Fibroblast of skin of back (primary cell): ENCODE measurements at regions not wholly inside any gene's neighbourhood (a gene's known extent, or its start where the extent isn't known, plus 50 kb on each side); places are given as distances from the start of the nearest gene placed in this dataset.
"Not testable (repeated sequence)": the region's sequence is repeated elsewhere in the genome, so short reads cannot be mapped to it uniquely, and the experiment has no call there.

Source experiments
- DNase-seq: peaks from one replicate; pipeline ENCODE4 v3.0.0-alpha.2; 2013

- DNase-seq = no peak
These were observed 306.5 kb downstream of the C6orf118 start for GRCh38 chr6:165002866-165003265.

GRCh38 chr6:165002358-165002757 is 307.0 kb downstream of the C6orf118 start:
- no peak for DNase-seq

- DNase-seq = no peak
These were observed 307.8 kb downstream of the C6orf118 start for GRCh38 chr6:165001502-165002157.

- DNase-seq = no peak
These were observed 311.1 kb downstream of the C6orf118 start for GRCh38 chr6:164998297-164998696.

GRCh38 chr6:164996838-164997237 is 312.6 kb downstream of the C6orf118 start:
- DNase-seq = no peak

- DNase-seq = no peak
These were observed 317.8 kb downstream of the C6orf118 start for GRCh38 chr6:164991573-164991972.

GRCh38 chr6:164990901-164991300 is 318.5 kb downstream of the C6orf118 start:
- DNase-seq = no peak

GRCh38 chr6:164982389-164982788 is 327.0 kb downstream of the C6orf118 start:
- no peak for DNase-seq

GRCh38 chr6:164967102-164967501 is 342.3 kb downstream of the C6orf118 start:
- no peak for DNase-seq

- no peak for DNase-seq
These were observed 346.6 kb downstream of the C6orf118 start for GRCh38 chr6:164962805-164963204.

GRCh38 chr6:164947164-164947563 is 362.2 kb downstream of the C6orf118 start:
- DNase-seq = no peak

GRCh38 chr6:164942271-164942670 is 367.1 kb downstream of the C6orf118 start:
- no peak for DNase-seq

GRCh38 chr6:164933238-164933794 is 376.1 kb downstream of the C6orf118 start:
- not testable (repeated sequence) for DNase-seq

GRCh38 chr6:164929408-164929977 is 379.9 kb downstream of the C6orf118 start:
- no peak for DNase-seq

- no peak for DNase-seq
These were observed 380.5 kb downstream of the C6orf118 start for GRCh38 chr6:164928728-164929407.

GRCh38 chr6:164928057-164928727 is 381.2 kb downstream of the C6orf118 start:
- DNase-seq = no peak

- peak; percentile 36 for DNase-seq
These were observed 381.9 kb downstream of the C6orf118 start for GRCh38 chr6:164927288-164928056.

GRCh38 chr6:164926686-164927085 is 382.7 kb downstream of the C6orf118 start:
- DNase-seq = no peak

- DNase-seq = no peak
These were observed 383.5 kb downstream of the C6orf118 start for GRCh38 chr6:164925681-164926530.

- no peak for DNase-seq
These were observed 384.7 kb downstream of the C6orf118 start for GRCh38 chr6:164924674-164925073.

- DNase-seq = no peak
These were observed 392.2 kb downstream of the C6orf118 start for GRCh38 chr6:164917211-164917610.
